GM21381 (cell line): ENCODE measurements at regions not wholly inside any gene's neighbourhood (a gene's known extent, or its start where the extent isn't known, plus 50 kb on each side); places are given as distances from the start of the nearest gene placed in this dataset.

ENCODE experiments used
- ATAC-seq: cut with Tn5 transposase; IDR thresholded peaks from one replicate; pipeline ENCODE4 v1.9.1; 2021; ENCODE audit warnings: mild to moderate bottlenecking, moderate library complexity; ENCODE audit not compliant: unreplicated experiment

DNA sequence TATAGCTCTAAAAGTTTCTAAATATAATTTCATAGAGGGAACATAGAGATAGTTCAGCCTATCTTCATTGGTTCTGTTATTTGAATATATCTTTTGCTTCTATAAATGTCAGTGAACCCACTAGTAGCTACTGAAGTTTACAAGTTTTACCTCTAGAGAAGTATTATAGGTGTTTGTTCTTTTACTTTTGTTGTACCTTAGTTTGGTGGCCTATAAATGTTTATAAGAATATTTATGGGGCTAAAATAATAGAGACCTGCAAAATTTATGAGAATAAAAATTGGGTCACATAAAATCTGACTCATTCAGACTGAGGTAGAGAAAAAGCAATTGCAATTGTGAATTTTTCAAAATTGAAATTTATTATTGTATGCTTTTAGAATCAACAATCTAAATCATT, 162.6 kb downstream of the SERPINI1 start:
- ATAC-seq = no peak

GRCh38 chr3:167895684-167896083, 160.2 kb downstream of the SERPINI1 start:
- no peak for ATAC-seq

- no peak for ATAC-seq
Measured at GRCh38 chr3:167895178-167895577, 159.7 kb downstream of the SERPINI1 start.

- no peak for ATAC-seq
Measured at GRCh38 chr3:167892205-167892604, 156.7 kb downstream of the SERPINI1 start.

DNA sequence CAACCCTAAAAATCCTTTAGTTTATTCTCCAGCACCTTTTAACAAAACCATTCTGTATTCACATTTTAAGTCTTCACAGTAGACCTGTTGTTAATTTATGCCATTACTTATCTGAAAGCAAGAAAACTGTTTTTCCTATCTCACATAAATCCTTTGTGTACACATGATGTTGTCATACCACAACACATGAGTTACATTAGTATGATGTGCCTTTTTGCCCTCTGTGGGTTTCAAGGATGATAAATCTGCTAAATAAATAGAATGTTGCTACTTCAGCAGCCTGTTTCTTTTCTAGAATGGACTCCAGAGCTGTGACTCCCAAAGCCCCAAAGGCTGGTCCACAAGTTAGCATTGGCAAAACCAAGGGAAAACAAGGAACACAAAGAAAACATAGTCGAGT, 151.6 kb downstream of the SERPINI1 start:
- ATAC-seq = no peak

- no peak for ATAC-seq
Measured at GRCh38 chr3:167886690-167887089, 151.2 kb downstream of the SERPINI1 start.

DNA sequence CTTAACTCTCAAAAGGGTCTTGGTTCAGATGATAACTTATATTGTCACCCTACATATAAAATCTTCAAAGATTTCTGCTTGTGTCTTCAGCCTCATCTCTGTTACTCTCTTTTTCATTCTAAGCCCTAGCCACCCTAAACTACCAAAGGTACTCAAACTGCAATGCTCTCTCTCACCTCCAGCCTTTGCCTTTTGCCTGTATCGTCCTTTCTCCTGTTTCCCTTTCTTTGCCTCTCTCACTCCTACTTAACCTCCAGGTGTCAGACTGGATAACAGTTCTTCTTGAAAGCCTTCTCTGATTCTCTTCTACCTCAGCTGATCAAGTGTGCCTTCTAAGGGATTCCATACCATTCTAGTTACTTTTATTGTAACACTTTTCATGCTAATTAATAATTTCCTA, 149.8 kb downstream of the SERPINI1 start:
- ATAC-seq = no peak

DNA sequence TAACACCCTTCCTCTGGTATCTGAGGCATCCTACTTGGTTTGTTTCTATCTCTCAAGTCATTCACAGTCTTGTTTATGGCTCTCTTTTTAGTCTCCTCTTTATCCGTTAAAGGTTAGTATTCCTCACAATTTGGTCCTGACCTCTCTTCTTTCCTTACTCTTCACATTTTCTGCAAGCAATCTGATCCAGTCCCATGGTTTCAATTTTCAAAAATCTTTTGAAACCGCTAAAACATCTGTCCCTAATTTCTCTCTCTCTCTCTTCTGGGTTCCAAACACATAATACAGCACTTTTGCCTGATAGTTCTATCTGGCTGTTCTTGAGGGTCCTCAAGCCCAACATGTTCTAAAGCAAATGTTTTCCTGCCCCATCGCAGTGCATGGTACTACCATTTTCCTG, 149.0 kb downstream of the SERPINI1 start:
- ATAC-seq = no peak

DNA sequence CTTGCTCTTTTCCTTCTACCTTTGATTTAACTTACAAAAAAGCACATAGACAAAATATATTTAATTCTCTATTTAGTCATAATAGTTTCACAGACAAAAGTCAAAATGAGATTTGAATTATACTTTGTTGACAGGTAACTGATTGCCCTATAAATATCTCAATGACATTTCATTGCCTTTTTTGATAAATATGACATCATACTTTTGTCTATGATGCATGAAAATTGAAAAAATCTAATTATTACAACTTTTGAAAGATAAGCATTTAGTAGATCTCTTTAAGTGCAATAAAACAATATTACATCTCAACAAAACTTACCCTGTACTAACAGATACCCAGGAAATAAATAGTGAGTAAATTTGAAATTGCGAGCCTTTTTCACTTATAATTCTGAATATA, 147.9 kb downstream of the SERPINI1 start:
- no peak for ATAC-seq

- ATAC-seq = peak; percentile 82
Measured at GRCh38 chr3:167882057-167882667, 146.6 kb downstream of the SERPINI1 start.

- ATAC-seq = no peak
Measured at GRCh38 chr3:167880183-167880582, 144.7 kb downstream of the SERPINI1 start.

DNA sequence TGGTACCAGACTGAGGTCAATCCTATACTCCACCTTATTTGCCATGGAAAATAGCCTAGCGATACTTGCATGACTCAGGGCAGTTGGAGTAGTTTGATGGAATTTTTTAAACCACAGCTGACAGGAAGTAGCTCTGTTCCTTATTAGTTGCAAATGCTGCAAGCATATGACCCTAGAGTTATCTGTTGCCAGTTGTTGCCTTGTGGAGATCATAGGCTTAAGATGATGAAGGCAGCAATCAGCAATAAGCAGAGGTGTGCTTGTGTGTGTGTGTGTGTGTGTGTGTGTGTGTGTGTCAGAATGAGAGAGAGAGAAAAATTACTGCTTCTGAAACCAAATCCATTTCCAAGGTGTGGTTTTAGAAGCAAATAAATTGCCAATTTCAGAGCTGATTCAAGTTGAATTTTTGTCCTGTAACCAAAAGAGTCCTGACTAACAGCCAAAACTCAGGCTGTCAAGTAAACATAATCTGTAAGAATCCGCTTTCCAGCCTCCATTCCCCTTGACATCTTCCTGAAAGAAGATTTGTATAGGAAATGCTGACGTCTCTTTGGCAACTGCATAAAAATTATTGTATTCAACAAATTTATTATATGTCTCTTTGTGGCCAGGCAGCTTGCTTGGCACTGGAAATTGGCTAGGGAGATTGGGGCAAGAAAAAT, 141.2 kb downstream of the SERPINI1 start:
- ATAC-seq = no peak
